ENCODE measurements at regions not wholly inside any gene's neighbourhood (a gene's known extent, or its start where the extent isn't known, plus 50 kb on each side); places are given as distances from the start of the nearest gene placed in this dataset.
A peak's percentile ranks its signal among the peaks of the same experiment; 100 is the strongest.

- TF ChIP-seq SP1 (IDR thresholded peaks at IDR 0.05; ENCODE audit: low read depth, low read length): no peak
- no peak for TF ChIP-seq CHD2 (IDR thresholded peaks at IDR 0.05; ENCODE audit: borderline replicate concordance, low read depth, low read length)
- no peak for TF ChIP-seq EP300 (IDR thresholded peaks at IDR 0.05; ENCODE audit: borderline replicate concordance in 1 of 2, control insufficient read depth in 1 of 2, low read depth in 2 of 2, low read length in 2 of 2)
- no peak for TF ChIP-seq TAF1 (IDR thresholded peaks at IDR 0.05; ENCODE audit: borderline replicate concordance, low read depth, low read length)
- TF ChIP-seq FOXM1 (IDR thresholded peaks at IDR 0.05; ENCODE audit: low read depth, low read length): no peak
- no peak for TF ChIP-seq NR2C1 (IDR thresholded peaks at IDR 0.05)
- TF ChIP-seq NRF1 (conservative IDR thresholded peaks at IDR 0.05; ENCODE audit: low read depth, low read length): no peak
- TF ChIP-seq NFIC (IDR thresholded peaks at IDR 0.05; ENCODE audit: low read depth, low read length): no peak
- no peak for TF ChIP-seq ATF3 (IDR thresholded peaks at IDR 0.05; ENCODE audit: borderline replicate concordance, extremely low read depth, low read depth, low read length)
- no peak for TF ChIP-seq YY1 (IDR thresholded peaks at IDR 0.05; ENCODE audit: low read depth, low read length)
- no peak for TF ChIP-seq SIN3A (IDR thresholded peaks at IDR 0.05; ENCODE audit: low read depth, low read length)
- peak; percentile 51 to 65 (median 61) for TF ChIP-seq CTCF (IDR thresholded peaks at IDR 0.05 in 2 of 3, conservative IDR thresholded peaks at IDR 0.05 in 1 of 3; ENCODE audit: control insufficient read depth in 2 of 3, extremely low read depth in 1 of 3, insufficient read depth in 1 of 3, low read depth in 3 of 3, low read length in 3 of 3)
- TF ChIP-seq POLR2AphosphoS5 (IDR thresholded peaks at IDR 0.05; ENCODE audit: low read length): no peak
- TF ChIP-seq KAT2A (conservative IDR thresholded peaks at IDR 0.05; ENCODE audit: control insufficient read depth, low read depth, low read length): no peak
These were observed 191.8 kb upstream of the SAMSN1 start for GRCh38 chr21:14737922-14738321.
